HAP-1 (cell line): ENCODE measurements at regions not wholly inside any gene's neighbourhood (a gene's known extent, or its start where the extent isn't known, plus 50 kb on each side); places are given as distances from the start of the nearest gene placed in this dataset.
"Not testable (repeated sequence)": the region's sequence is repeated elsewhere in the genome, so short reads cannot be mapped to it uniquely, and the experiment has no call there.

ENCODE experiments used
- DNase-seq, 2 experiments: peaks; one replicate each; pipeline ENCODE4 v3.0.0-alpha.2; 2016 to 2020; ENCODE audit warnings: low spot score in 2 of 2
- H3K27me3 ChIP-seq: fragments of 250-450 bp; sonication (Bioruptor Pico); 2 replicates; pipeline ENCODE4 v1.5.1; 2020; ENCODE audit warnings: low read depth, mild to moderate bottlenecking, moderate library complexity
- H3K36me3 ChIP-seq: fragments of 250-450 bp; sonication (Bioruptor Pico); replicated peaks from 2 replicates; pipeline ENCODE4 v1.5.1; 2020; ENCODE audit warnings: mild to moderate bottlenecking
- H3K4me1 ChIP-seq: fragments of 250-450 bp; sonication (Bioruptor Pico); 2 replicates; pipeline ENCODE4 v1.5.1; 2020; ENCODE audit warnings: mild to moderate bottlenecking
- H3K4me3 ChIP-seq: fragments of 250-450 bp; sonication (Bioruptor Pico); 2 replicates; pipeline ENCODE4 v1.5.1; 2020; ENCODE audit warnings: mild to moderate bottlenecking, moderate library complexity
- H3K9me3 ChIP-seq: fragments of 250-450 bp; sonication (Bioruptor Pico); 2 replicates; pipeline ENCODE4 v1.5.1; 2020; ENCODE audit warnings: mild to moderate bottlenecking, moderate library complexity
- in situ Hi-C: fragments of 300-500 bp; cut with MboI; formaldehyde crosslinking; loops from 3 replicates; pipeline ENCODE4 v1.14.3; 2020; ENCODE audit warnings: low sequenced_read_pairs, inconsistent platforms, mixed read lengths

DNA sequence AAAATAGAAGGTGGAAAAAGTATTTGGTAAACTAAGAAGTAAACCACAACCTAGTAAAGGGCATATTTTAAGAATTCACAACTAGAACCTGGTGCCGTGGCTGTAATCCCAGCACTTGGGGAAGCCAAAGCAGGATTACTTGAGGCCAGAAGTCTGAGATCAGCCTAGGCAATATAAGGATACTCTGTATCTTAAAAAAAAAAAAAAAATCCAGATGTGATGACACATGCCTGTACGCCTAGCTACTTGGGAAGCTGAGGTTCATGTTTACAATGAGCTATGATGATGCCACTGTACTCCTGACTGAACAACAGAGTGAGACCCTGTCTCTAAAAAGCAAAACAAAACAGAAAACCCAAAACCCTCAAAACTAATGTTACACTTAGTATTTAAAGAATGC, 156.5 kb upstream of the XIST start:
- no peaks in the 10 kb centered on the region for H3K36me3 ChIP-seq
- in situ Hi-C loops: no loop called here
- no peaks in the 10 kb centered on the region for H3K4me1 ChIP-seq
- no peak overlapping the region for H3K4me3 ChIP-seq
- H3K9me3 ChIP-seq: no peaks in the 10 kb centered on the region
- DNase-seq: no peak
- H3K27me3 ChIP-seq: no peaks in the 10 kb centered on the region

DNA sequence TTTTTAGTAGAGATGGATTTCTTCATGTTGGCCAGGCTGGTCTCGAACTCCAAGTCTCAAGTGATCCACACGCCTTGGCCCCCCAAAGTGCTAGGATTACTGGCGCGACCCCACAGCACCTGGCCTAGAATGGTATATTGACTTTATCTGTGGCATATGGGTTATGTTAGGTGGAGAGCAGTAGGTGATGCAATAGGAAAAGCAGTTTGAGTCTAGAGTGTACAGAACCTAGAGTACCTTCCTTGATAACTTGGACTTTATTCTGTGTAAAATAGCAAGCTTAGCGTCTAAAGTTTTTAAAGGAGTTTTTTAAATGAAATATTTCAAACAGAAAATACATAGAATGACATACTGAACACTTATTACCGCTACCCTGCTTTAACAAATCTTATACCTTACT, 139.5 kb upstream of the XIST start:
- in situ Hi-C loops: no loop called here
- Histone ChIP-seq H3K4me3 (no peak overlapping the region), H3K36me3 (peaks cover 17% of the 10 kb centered on the region), H3K27me3 (no peaks in the 10 kb centered on the region), H3K4me1 (no peaks in the 10 kb centered on the region; the same call in 1 of the 2 replicates), H3K9me3 (no peaks in the 10 kb centered on the region)
- no peak for DNase-seq

DNA sequence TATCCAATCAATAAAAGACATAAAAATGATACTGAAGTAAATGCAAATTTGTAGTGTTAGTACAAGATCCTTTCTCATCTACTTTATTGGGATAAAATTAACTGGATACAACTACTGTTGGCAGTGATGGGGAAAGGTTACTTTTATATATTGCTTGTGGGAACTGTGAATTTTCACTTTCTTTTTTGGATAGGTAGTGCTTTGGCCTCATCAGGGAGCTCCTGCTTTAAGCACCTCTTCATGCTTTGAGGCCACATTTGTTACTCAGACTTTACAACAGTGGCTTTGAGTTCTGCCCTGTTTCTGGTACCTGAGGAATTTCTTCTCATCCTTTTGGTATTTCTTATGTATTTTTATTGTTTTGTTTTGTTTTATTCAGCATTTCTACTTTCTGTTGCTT, 134.7 kb upstream of the XIST start:
- no peak overlapping the region for H3K4me3 ChIP-seq
- H3K4me1 ChIP-seq: no peaks in the 10 kb centered on the region
- no peak for DNase-seq
- H3K9me3 ChIP-seq: no peaks in the 10 kb centered on the region
- no peaks in the 10 kb centered on the region for H3K27me3 ChIP-seq
- peaks cover 9% of the 10 kb centered on the region for H3K36me3 ChIP-seq
- in situ Hi-C loops: no loop called here

DNA sequence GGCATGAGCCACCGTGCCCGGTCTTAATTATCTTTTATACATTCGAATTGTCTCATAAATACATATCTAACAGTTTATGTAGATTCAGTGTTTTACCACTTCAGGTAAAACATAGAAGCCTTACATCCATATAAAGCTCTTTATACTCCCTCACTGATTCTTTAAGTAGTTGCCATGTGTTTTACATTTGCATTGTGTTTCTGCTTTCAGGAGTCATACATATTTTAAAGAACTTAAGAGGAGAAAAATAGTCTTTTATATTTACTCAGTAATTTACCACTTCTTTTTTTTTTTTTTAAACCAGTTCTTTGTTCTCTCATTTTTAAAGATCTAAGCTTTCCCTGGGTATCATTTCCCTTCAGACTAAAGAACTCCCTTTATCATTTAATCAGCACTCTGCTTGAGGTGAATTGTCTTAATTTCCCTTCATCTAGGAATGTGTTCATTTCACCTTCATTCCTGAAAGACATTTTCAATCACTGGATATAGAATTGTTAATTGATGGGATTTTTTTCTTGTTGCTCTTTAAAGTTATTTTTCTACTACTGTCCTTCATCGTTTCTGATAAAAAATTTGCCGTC, 127.1 kb upstream of the XIST start:
- H3K36me3 ChIP-seq: no peaks in the 10 kb centered on the region; the same call in 1 of the 2 replicates
- H3K27me3 ChIP-seq: no peaks in the 10 kb centered on the region
- H3K4me1 ChIP-seq: peaks cover 22% of the 10 kb centered on the region
- DNase-seq: peak in 1 of 2 experiments; percentile 94
- in situ Hi-C loops: no loop called here
- H3K9me3 ChIP-seq: no peaks in the 10 kb centered on the region
- no peak overlapping the region for H3K4me3 ChIP-seq

DNA sequence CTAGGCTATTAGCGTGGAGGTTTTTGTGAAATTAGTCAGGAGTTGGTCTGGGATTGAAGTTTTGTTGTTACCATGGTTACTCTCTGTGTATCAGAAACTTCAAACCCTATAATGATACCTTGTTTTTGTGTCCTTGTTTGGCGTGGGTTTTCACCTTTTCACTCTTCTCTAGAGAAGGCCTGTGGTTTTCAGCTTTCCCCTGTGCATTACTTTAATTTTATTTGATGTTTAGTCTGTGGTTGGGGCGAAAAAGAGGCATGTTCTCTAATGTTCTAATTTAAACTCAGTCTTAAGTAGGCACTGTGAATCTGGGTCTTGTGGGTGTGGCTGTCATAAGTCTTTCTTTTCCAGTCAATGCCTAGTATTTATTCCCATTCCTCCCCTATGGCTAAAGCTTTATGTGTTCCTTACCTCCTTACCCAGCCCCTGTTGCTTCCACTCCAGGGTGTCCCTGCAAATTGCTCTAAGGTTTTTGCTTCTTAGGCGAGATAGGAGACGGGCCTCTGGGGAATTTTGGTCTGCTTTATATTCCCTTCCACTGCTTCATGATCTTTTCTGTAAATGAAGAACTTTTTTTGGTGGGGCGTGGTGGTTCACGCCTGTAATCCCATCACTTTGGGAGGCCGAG, 125.1 kb upstream of the XIST start:
- Histone ChIP-seq H3K4me3 (no peak overlapping the region), H3K4me1 (peaks cover 22% of the 10 kb centered on the region), H3K36me3 (no peaks in the 10 kb centered on the region; the same call in 1 of the 2 replicates), H3K9me3 (no peaks in the 10 kb centered on the region), H3K27me3 (no peaks in the 10 kb centered on the region)
- DNase-seq: peak; percentile 24 to 32
- in situ Hi-C loops: no loop called here

DNA sequence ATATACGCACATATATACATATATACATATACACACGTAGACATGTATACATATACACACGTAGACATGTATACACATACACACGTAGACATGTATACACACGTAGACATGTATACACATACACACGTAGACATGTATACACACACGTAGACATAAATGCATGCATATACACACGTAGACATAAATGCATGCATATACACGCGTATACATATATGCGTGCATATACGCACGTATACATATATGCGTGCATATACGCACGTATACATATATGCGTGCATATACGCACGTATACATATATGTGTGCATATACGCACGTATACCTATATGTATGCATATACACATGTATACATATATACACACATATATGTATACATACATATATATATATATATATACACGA, 114.9 kb upstream of the XIST start:
- H3K4me3 ChIP-seq, H3K36me3 ChIP-seq, DNase-seq, H3K9me3 ChIP-seq, H3K27me3 ChIP-seq, in situ Hi-C loops: not testable (repeated sequence)
- peaks cover 17% of the 10 kb centered on the region for H3K4me1 ChIP-seq

DNA sequence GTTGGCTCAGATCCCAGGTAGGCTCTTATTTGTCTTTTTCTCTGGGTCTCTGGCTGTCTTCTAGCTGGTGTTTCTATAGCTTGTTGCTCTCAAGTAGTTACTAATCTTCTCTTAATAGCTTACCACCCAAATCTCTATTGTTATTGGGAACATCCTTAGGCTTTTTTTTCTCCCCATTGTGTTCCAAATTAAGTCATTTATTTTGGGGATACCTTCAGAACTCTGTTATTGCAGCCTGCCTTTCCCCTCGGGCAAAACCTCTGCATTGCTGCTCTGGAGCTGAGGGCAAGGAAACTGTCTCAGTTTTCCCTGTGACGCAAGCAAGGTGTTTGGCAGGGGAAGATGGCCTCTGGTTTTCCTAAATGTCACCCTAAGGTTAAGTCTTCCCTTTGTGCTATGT, 113.3 kb upstream of the XIST start:
- in situ Hi-C loops: no loop called here
- Histone ChIP-seq H3K4me3 (no peak overlapping the region), H3K27me3 (no peaks in the 10 kb centered on the region), H3K36me3 (peaks cover 14% of the 10 kb centered on the region), H3K9me3 (no peaks in the 10 kb centered on the region), H3K4me1 (peaks cover 17% of the 10 kb centered on the region)
- DNase-seq: peak; percentile 65 to 75

DNA sequence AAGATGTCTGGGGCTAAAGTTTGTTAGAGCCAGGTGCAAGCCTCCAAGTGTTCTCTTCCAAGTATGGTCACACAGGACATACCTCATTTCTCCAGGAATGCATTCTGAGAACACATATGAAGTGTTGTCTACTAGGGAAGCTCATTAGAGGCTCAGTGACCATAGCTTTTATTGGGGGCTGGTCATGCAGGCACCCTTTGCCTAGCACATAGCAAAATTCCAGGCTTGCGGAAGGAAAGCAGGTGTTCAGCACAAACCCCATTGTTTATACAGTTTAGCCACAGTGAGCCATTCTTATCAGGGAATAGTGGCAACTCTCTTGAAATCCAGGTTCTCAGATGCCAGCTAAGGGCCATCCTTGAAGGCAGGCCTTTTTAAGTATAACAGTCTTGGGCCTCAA, 112.1 kb upstream of the XIST start:
- Histone ChIP-seq H3K4me3 (no peak overlapping the region), H3K4me1 (peaks cover 17% of the 10 kb centered on the region), H3K27me3 (no peaks in the 10 kb centered on the region), H3K36me3 (peaks cover 14% of the 10 kb centered on the region), H3K9me3 (no peaks in the 10 kb centered on the region)
- in situ Hi-C loops: no loop called here
- no peak for DNase-seq

DNA sequence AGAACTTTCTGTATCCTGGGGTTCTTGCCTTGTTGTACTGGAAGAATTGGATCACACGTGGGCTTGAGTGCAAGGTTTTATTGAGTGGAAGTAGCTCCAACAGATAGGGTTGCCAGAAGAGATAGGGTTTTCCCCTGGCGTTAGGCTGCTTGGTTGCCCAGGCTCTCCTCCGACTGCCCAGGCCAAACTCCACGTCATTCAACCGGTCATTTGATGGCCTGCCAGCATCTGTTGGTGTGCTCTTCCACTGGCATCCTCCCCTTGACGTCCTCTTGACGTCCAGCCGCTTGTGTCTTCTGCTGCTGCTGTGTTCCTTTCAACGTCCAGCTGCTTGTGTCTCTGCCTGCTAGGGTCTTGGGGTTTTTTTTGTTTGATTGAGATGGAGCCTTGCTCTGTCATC, 111.2 kb upstream of the XIST start:
- H3K9me3 ChIP-seq: no peaks in the 10 kb centered on the region
- H3K27me3 ChIP-seq: no peaks in the 10 kb centered on the region
- in situ Hi-C loops: no loop called here
- H3K4me1 ChIP-seq: peaks cover 17% of the 10 kb centered on the region
- no peak for DNase-seq
- peaks cover 14% of the 10 kb centered on the region for H3K36me3 ChIP-seq
- no peak overlapping the region for H3K4me3 ChIP-seq

DNA sequence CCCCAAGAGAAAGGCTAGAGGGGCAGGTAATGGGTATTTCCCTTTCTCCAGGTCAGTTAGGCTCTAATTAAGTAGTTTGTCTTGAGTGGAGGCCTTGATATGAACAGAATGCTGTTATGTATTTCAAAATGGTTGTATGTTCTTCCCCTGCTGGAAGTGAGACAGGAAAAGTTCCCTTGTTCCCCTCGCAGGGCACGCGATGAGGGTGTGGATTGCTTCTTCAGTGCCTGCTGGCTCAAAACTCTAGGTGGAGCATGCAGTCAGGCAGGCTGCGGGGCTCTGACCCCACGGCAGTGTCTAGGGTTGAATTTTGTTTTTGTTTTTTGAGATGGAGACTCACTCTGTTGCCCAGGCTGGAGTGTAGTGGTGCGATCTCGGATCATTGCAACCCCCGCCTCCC, 110.4 kb upstream of the XIST start:
- in situ Hi-C loops: no loop called here
- Histone ChIP-seq H3K4me1 (peaks cover 17% of the 10 kb centered on the region), H3K4me3 (no peak overlapping the region), H3K36me3 (peaks cover 14% of the 10 kb centered on the region), H3K9me3 (no peaks in the 10 kb centered on the region), H3K27me3 (no peaks in the 10 kb centered on the region)
- no peak for DNase-seq

DNA sequence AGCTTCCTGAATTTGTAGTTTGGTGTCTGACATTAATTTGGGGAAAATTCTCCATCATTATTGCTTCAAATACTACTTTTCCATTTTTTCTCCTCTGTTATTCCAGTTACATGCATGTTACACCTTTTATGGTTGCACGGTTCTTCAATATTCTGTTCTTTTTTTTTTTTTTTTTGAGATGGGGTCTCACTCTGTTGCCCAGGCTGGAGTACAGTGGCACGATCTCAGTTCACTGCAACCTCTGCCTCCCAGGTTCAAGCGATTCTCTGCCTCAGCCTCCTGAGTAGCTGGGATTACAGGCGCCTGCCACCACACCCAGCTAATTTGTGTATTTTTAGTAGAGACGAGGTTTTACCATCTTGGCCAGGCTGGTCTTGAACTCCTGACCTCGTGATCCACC, 109.4 kb upstream of the XIST start:
- H3K27me3 ChIP-seq, in situ Hi-C loops, H3K4me3 ChIP-seq, H3K36me3 ChIP-seq, DNase-seq, H3K9me3 ChIP-seq: not testable (repeated sequence)
- H3K4me1 ChIP-seq: peaks cover 17% of the 10 kb centered on the region

DNA sequence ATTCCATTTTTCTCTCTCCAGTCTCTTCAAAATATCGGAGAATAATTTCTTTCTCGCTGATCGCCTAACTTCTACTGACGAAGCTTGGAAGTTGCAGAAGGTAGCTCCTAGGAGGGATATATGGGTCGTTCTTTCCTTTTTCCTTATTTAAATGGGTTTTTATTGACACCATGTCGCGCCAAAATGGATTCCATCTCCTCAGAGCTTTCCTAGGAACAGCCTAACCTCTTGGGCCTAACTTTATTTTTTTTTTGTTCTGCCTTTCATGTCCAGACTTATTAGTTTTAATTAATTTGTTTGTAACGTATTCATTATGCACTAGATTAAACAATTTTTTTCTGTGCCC, 92.0 kb upstream of the XIST start:
- DNase-seq: peak in 1 of 2 experiments; percentile 8
- Histone ChIP-seq H3K27me3 (no peaks in the 10 kb centered on the region), H3K4me3 (peak overlapping the region; percentile 88), H3K36me3 (peaks cover 31% of the 10 kb centered on the region), H3K9me3 (no peaks in the 10 kb centered on the region), H3K4me1 (peaks cover 10% of the 10 kb centered on the region)
- in situ Hi-C loops: no loop called here

DNA sequence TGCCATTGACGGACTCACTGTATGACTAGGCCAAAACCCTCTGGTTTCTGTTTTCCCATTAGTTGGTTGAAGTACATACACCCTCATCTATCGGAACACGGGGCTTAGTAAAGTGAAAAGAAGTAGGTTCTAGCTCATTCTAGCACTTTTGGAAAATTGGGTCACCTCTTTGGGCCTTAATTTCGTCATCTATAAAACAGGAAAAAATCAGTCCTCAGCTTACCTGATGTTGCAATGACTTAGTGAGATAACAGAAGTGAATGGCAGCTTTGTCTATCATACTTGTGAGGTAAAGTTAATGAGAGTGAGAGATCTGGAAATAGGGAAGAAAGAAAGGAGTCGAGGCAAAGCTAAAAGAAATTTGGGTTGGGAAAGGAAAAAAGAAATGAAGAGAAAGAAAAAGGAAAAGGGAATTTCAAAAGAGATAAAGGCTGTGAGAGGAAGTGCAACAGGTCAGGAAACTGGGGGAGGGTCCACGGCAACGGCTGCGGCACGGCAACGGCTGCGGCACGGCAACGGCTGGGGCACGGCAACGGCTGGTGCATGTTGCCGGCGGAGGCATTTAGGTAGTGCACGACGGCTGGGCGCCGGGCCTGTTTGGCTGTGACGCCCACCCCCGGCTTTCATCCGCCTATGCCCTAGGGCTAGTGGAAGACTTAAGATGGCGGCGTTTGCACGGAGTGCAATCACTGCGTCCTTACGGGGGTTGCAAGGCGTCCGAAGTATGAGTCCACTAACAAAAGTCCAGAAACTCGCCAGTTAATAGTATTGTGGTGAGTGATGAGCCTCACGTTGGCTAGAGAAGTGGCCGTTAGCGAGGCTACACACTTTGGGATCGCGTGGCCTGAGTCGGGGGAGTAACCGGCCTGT, 91.4 kb upstream of the XIST start:
- peaks cover 10% of the 10 kb centered on the region for H3K4me1 ChIP-seq
- H3K27me3 ChIP-seq: no peaks in the 10 kb centered on the region
- peak; percentile 87 to 94 for DNase-seq
- H3K9me3 ChIP-seq: no peaks in the 10 kb centered on the region
- peaks cover 26% of the 10 kb centered on the region for H3K36me3 ChIP-seq
- in situ Hi-C loops: no loop called here
- H3K4me3 ChIP-seq: peak overlapping the region; percentile 88

DNA sequence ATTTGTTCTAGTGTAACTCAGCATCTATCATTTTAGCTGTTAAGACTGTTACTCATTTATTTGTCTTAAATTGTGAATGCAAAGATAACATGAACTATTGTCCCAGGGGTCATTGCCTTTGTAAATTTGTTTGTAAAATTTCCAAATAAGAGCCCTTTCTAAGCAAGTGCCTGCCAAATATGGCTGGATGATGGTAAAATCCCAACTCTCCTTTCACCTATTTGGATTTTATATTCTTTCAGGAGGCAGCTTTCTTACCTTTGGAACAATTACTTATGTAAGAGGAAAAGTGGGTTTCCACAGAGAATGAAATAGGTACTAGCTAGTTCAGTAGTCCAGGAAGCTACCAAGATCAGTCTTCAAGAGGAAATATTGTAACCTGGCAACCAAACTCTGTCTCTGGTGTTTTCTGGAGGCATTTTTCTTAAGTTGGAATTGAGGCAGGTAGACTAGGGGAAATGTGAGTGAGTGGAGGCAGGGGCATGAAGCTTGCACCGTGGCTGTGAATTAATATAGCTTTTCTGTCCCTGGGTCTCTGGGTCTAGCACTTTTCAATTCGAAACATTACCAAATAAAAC, 88.5 kb upstream of the XIST start:
- Histone ChIP-seq H3K9me3 (no peaks in the 10 kb centered on the region), H3K27me3 (no peaks in the 10 kb centered on the region)
- in situ Hi-C loops: no loop called here

More for the DNA sequence above, 88.5 kb upstream of the XIST start:
- no peak for DNase-seq
- Histone ChIP-seq H3K4me1 (peaks cover 10% of the 10 kb centered on the region), H3K36me3 (peaks cover 4% of the 10 kb centered on the region; the same call in 1 of the 2 replicates), H3K4me3 (no peak overlapping the region)
